Trophoblast cell (in vitro differentiated cells and primary cell): ENCODE measurements at regions not wholly inside any gene's neighbourhood (a gene's known extent, or its start where the extent isn't known, plus 50 kb on each side); places are given as distances from the start of the nearest gene placed in this dataset.
"Not testable (repeated sequence)": the region's sequence is repeated elsewhere in the genome, so short reads cannot be mapped to it uniquely, and the experiment has no call there.

Source experiments
- DNase-seq, 2 donors: peaks; one replicate each; pipeline ENCODE4 v3.0.0-alpha.2; 2016
- H2AFZ ChIP-seq: 2 replicates; pipeline ENCODE4 v1.6.1; 2013; ENCODE audit warnings: low read length, moderate library complexity, mild to moderate bottlenecking; ENCODE audit not compliant: insufficient read depth, poor library complexity
- H2AK5ac ChIP-seq: 2 replicates; pipeline ENCODE4 v1.6.1; 2013; ENCODE audit warnings: mild to moderate bottlenecking, low read length
- H2BK120ac ChIP-seq: 2 replicates; pipeline ENCODE4 v1.6.1; 2013; ENCODE audit warnings: low read length, mild to moderate bottlenecking, moderate library complexity; ENCODE audit not compliant: insufficient read depth, poor library complexity
- H2BK12ac ChIP-seq: 2 replicates; pipeline ENCODE4 v1.6.1; 2013; ENCODE audit warnings: mild to moderate bottlenecking, low read length, moderate library complexity
- H2BK5ac ChIP-seq: 2 replicates; pipeline ENCODE4 v1.6.1; 2013; ENCODE audit warnings: low read length, low read depth, moderate library complexity, mild to moderate bottlenecking; ENCODE audit not compliant: poor library complexity
- H3K14ac ChIP-seq: 2 replicates; pipeline ENCODE4 v1.6.1; 2013; ENCODE audit warnings: mild to moderate bottlenecking, low read length
- H3K18ac ChIP-seq: 2 replicates; pipeline ENCODE4 v1.6.1; 2013; ENCODE audit warnings: mild to moderate bottlenecking, low read length
- H3K23ac ChIP-seq: 2 replicates; pipeline ENCODE4 v1.6.1; 2013; ENCODE audit warnings: low read length
- H3K27ac ChIP-seq: 2 replicates; pipeline ENCODE4 v1.5.1; 2013; ENCODE audit warnings: low read depth, mild to moderate bottlenecking, inconsistent platforms, low read length, moderate library complexity
- H3K27me3 ChIP-seq: 2 replicates; pipeline ENCODE4 v1.6.1; 2013; ENCODE audit warnings: inconsistent platforms, mild to moderate bottlenecking, low read length, moderate library complexity; ENCODE audit not compliant: insufficient read depth
- H3K36me3 ChIP-seq, 2 experiments: 1 replicate in 1 of 2; 2 replicates in 1 of 2; pipeline ENCODE4 v1.6.1; 2013; ENCODE audit warnings: low read length in 2 of 2, mild to moderate bottlenecking in 2 of 2, moderate library complexity in 1 of 2; ENCODE audit not compliant: insufficient read depth in 2 of 2, control insufficient read depth in 1 of 2
- H3K4ac ChIP-seq: 2 replicates; pipeline ENCODE4 v1.6.1; 2013; ENCODE audit warnings: low read depth, mild to moderate bottlenecking, low read length, moderate library complexity
- H3K4me1 ChIP-seq, 2 experiments: 1 replicate in 1 of 2; 2 replicates in 1 of 2; pipeline ENCODE4 v1.6.1; 2013; ENCODE audit warnings: low read length in 2 of 2, mild to moderate bottlenecking in 2 of 2, moderate library complexity in 1 of 2; ENCODE audit not compliant: insufficient read depth in 2 of 2, control insufficient read depth in 1 of 2
- H3K4me2 ChIP-seq: 2 replicates; pipeline ENCODE4 v1.6.1; 2013; ENCODE audit warnings: inconsistent platforms, mild to moderate bottlenecking, low read length, moderate library complexity
- H3K4me3 ChIP-seq: 2 replicates; pipeline ENCODE4 v1.5.1; 2013; ENCODE audit warnings: mild to moderate bottlenecking, low read depth, low read length, inconsistent platforms
- H3K79me1 ChIP-seq: one replicate; pipeline ENCODE4 v1.6.1; 2013; ENCODE audit warnings: low read length
- H3K79me2 ChIP-seq: 2 replicates; pipeline ENCODE4 v1.6.1; 2013; ENCODE audit warnings: low read length, mild to moderate bottlenecking; ENCODE audit not compliant: control insufficient read depth, insufficient read depth, poor library complexity
- H3K9ac ChIP-seq: 2 replicates; pipeline ENCODE4 v1.6.1; 2013; ENCODE audit warnings: mild to moderate bottlenecking, low read length
- H3K9me3 ChIP-seq: 2 replicates; pipeline ENCODE4 v1.6.1; 2013; ENCODE audit warnings: low read depth, mild to moderate bottlenecking, control low read depth, inconsistent platforms, low read length; ENCODE audit not compliant: insufficient read depth
- H4K12ac ChIP-seq: 2 replicates; pipeline ENCODE4 v1.6.1; 2013; ENCODE audit warnings: low read depth, mild to moderate bottlenecking, low read length, moderate library complexity
- H4K8ac ChIP-seq: 2 replicates; pipeline ENCODE4 v1.6.1; 2013; ENCODE audit warnings: low read depth, mild to moderate bottlenecking, low read length, moderate library complexity
- H4K91ac ChIP-seq: one replicate; pipeline ENCODE4 v1.6.1; 2013; ENCODE audit warnings: low read depth, mild to moderate bottlenecking, low read length, moderate library complexity
- WGBS: extraction: QIAGEN DNeasy Blood & Tissue Kit; methylation state at CpG from one replicate; pipeline ENCODE4 v1.1.7; 2013; ENCODE audit warnings: missing lambda C conversion rate; ENCODE audit not compliant: insufficient read length, insufficient coverage; ENCODE audit errors: extremely low coverage; 5-methylcytosine and 5-hydroxymethylcytosine counted together

GRCh38 chr3:80970292-80970691 is 791.2 kb downstream of the GBE1 start:
- Histone ChIP-seq H3K23ac (no peak overlapping the region), H3K9ac (no peak overlapping the region), H3K27me3 (no peaks in the 10 kb centered on the region), H4K8ac (no peak overlapping the region), H3K18ac (no peak overlapping the region), H2AFZ (no peak overlapping the region), H2BK120ac (no peak overlapping the region), H3K27ac (no peak overlapping the region), H3K14ac (no peak overlapping the region), H3K4me3 (no peak overlapping the region), H3K79me2 (no peaks in the 10 kb centered on the region), H2BK12ac (no peak overlapping the region), H2AK5ac (no peak overlapping the region), H3K4me2 (no peak overlapping the region), H2BK5ac (no peak overlapping the region), H4K12ac (no peak overlapping the region), H3K79me1 (no peaks in the 10 kb centered on the region), H3K4ac (no peak overlapping the region), H4K91ac (no peak overlapping the region), H3K36me3 (no peaks in the 10 kb centered on the region), H3K9me3 (peaks cover 2% of the 10 kb centered on the region), H3K4me1 (no peaks in the 10 kb centered on the region)
- WGBS: no CpG with 5 or more reads among the region's 1 CpG
- DNase-seq: no peak

- Histone ChIP-seq H4K12ac (no peak overlapping the region), H3K14ac (no peak overlapping the region), H3K4me3 (no peak overlapping the region), H2BK5ac (no peak overlapping the region), H3K79me1 (no peaks in the 10 kb centered on the region), H3K9ac (no peak overlapping the region), H3K36me3 (no peaks in the 10 kb centered on the region), H4K8ac (no peak overlapping the region), H2BK12ac (no peak overlapping the region), H3K4me1 (no peaks in the 10 kb centered on the region), H3K27me3 (no peaks in the 10 kb centered on the region), H3K27ac (no peak overlapping the region), H4K91ac (no peak overlapping the region), H3K4ac (no peak overlapping the region), H3K4me2 (no peak overlapping the region), H3K23ac (no peak overlapping the region), H3K18ac (no peak overlapping the region), H2AK5ac (no peak overlapping the region), H2BK120ac (no peak overlapping the region), H3K79me2 (no peaks in the 10 kb centered on the region), H3K9me3 (no peaks in the 10 kb centered on the region), H2AFZ (no peak overlapping the region)
- no peak for DNase-seq
- no CpG with 5 or more reads among the region's 1 CpG for WGBS
Measured at GRCh38 chr3:80929576-80929975, 831.9 kb downstream of the GBE1 start.

GRCh38 chr3:80914854-80915253 is 846.6 kb downstream of the GBE1 start:
- Histone ChIP-seq H3K18ac (no peak overlapping the region), H4K91ac (no peak overlapping the region), H3K9ac (no peak overlapping the region), H3K14ac (no peak overlapping the region), H3K79me2 (no peaks in the 10 kb centered on the region), H2BK120ac (no peak overlapping the region), H3K79me1 (no peaks in the 10 kb centered on the region), H2BK5ac (no peak overlapping the region), H2AK5ac (no peak overlapping the region), H3K9me3 (no peaks in the 10 kb centered on the region), H3K4ac (no peak overlapping the region), H3K23ac (no peak overlapping the region), H4K8ac (no peak overlapping the region), H2AFZ (no peak overlapping the region), H3K4me2 (no peak overlapping the region), H4K12ac (no peak overlapping the region), H2BK12ac (no peak overlapping the region), H3K36me3 (no peaks in the 10 kb centered on the region), H3K4me1 (no peaks in the 10 kb centered on the region), H3K27ac (no peak overlapping the region), H3K4me3 (no peak overlapping the region), H3K27me3 (no peaks in the 10 kb centered on the region)
- no peak for DNase-seq
- WGBS: no CpG with 5 or more reads among the region's 4 CpGs

GRCh38 chr3:80898211-80898610 is 863.2 kb downstream of the GBE1 start:
- Histone ChIP-seq H3K23ac (no peak overlapping the region), H4K12ac (no peak overlapping the region), H3K79me1 (no peaks in the 10 kb centered on the region), H4K91ac (no peak overlapping the region), H2BK120ac (no peak overlapping the region), H3K14ac (no peak overlapping the region), H3K4me2 (no peak overlapping the region), H2BK12ac (no peak overlapping the region), H3K27ac (no peak overlapping the region), H3K9me3 (no peaks in the 10 kb centered on the region), H3K4ac (no peak overlapping the region), H2BK5ac (no peak overlapping the region), H3K4me3 (no peak overlapping the region), H3K27me3 (no peaks in the 10 kb centered on the region), H2AFZ (no peak overlapping the region), H2AK5ac (no peak overlapping the region), H3K9ac (no peak overlapping the region), H3K36me3 (no peaks in the 10 kb centered on the region), H4K8ac (no peak overlapping the region), H3K18ac (no peak overlapping the region), H3K79me2 (no peaks in the 10 kb centered on the region), H3K4me1 (no peaks in the 10 kb centered on the region)
- DNase-seq: no peak

- not testable (repeated sequence) for H3K79me2 ChIP-seq, H3K79me1 ChIP-seq, H3K4me1 ChIP-seq, H3K36me3 ChIP-seq, H3K4me3 ChIP-seq, H2AK5ac ChIP-seq, H3K9ac ChIP-seq, H3K4ac ChIP-seq, H3K27me3 ChIP-seq, H2AFZ ChIP-seq, H2BK120ac ChIP-seq, H2BK5ac ChIP-seq, H3K9me3 ChIP-seq, H3K27ac ChIP-seq, H4K91ac ChIP-seq, H4K8ac ChIP-seq, H2BK12ac ChIP-seq, H3K4me2 ChIP-seq, H3K18ac ChIP-seq, H4K12ac ChIP-seq, DNase-seq, H3K23ac ChIP-seq, H3K14ac ChIP-seq
- no CpG with 5 or more reads among the region's 12 CpGs for WGBS
Measured at GRCh38 chr3:80897005-80897404, 864.4 kb downstream of the GBE1 start.
